Sigmoid colon (tissue), 6 donors: ENCODE measurements at regions not wholly inside any gene's neighbourhood (a gene's known extent, or its start where the extent isn't known, plus 50 kb on each side); places are given as distances from the start of the nearest gene placed in this dataset.

Experiments used
- DNase-seq: peaks from one replicate; pipeline ENCODE4 v3.0.0-alpha.2; 2019
- H3K27ac ChIP-seq, 4 donors: fragments of 200-600 bp; sonication (generic); one replicate each; pipeline ENCODE4 v1.5.1; 2016 to 2019; ENCODE audit warnings: mild to moderate bottlenecking in 1 of 4
- H3K27me3 ChIP-seq, 3 donors: fragments of 200-600 bp; sonication (generic); one replicate each; pipeline ENCODE4 v1.5.1; 2019; ENCODE audit warnings: mild to moderate bottlenecking in 1 of 3
- H3K36me3 ChIP-seq, 4 donors: fragments of 200-600 bp; sonication (generic); one replicate each; pipeline ENCODE4 v1.5.1; 2016 to 2019
- H3K4me1 ChIP-seq, 4 donors: fragments of 200-600 bp; sonication (generic); one replicate each; pipeline ENCODE4 v1.5.1; 2017 to 2019
- H3K4me3 ChIP-seq, 4 donors: fragments of 200-600 bp; sonication (generic); one replicate each; pipeline ENCODE4 v1.5.1; 2017 to 2019; ENCODE audit warnings: mild to moderate bottlenecking in 2 of 4, moderate library complexity in 1 of 4
- H3K9me3 ChIP-seq, 4 donors: fragments of 200-600 bp in 3 of 4; sonication (generic) in 3 of 4; one replicate each; pipeline versions ENCODE4 v1.5.1 to v1.6.1; 2013 to 2019
- CTCF ChIP-seq, 4 experiments: fragments of 450-650 bp in 3 of 4; fragments of 200-600 bp in 1 of 4; IDR thresholded peaks; one replicate each; pipeline ENCODE4 v1.5.1; 2016 to 2019; ENCODE audit warnings: antibody characterized with exemption in 4 of 4, mild to moderate bottlenecking in 3 of 4, moderate library complexity in 2 of 4
- EP300 ChIP-seq, 4 donors: sonication (generic); formaldehyde crosslinking; IDR thresholded peaks; one replicate each; pipeline ENCODE4 v1.6.1; 2017; ENCODE audit warnings: antibody characterized with exemption in 4 of 4
- POLR2A ChIP-seq, 2 donors: fragments of 450-650 bp; IDR thresholded peaks; one replicate each; pipeline ENCODE4 v1.6.1; 2016; ENCODE audit warnings: antibody characterized with exemption in 2 of 2, mild to moderate bottlenecking in 2 of 2, moderate library complexity in 2 of 2
- POLR2AphosphoS5 ChIP-seq, 4 donors: sonication (generic); formaldehyde crosslinking; IDR thresholded peaks; one replicate each; pipeline ENCODE4 v1.6.1; 2017; ENCODE audit warnings: antibody characterized with exemption in 4 of 4
- WGBS, 2 donors: extraction: QIAGEN DNeasy Blood & Tissue Kit; methylation state at CpG; one replicate each; pipeline ENCODE4 v1.1.7; 2013; 5-methylcytosine and 5-hydroxymethylcytosine counted together
- intact Hi-C: fragments of 100-400 bp; cut with DNase I; formaldehyde crosslinking; loops from one replicate; pipeline ENCODE4 v1.15.1; 2023
- donor health status: healthy with polysubstance abuse.
- donor health status: healthy.

GRCh38 chr12:80045594-80045993 lies 53.7 kb upstream of the OTOGL start:
- Histone ChIP-seq H3K36me3 (no peaks in the 10 kb centered on the region), H3K27me3 (no peaks in the 10 kb centered on the region), H3K4me1 (peaks cover 0 to 36% (median 17%) of the 10 kb centered on the region in 4 donors), H3K9me3 (no peaks in the 10 kb centered on the region), H3K27ac (peak overlapping the region in 2 of 4 donors; percentile 79 to 81), H3K4me3 (no peak overlapping the region)
- intact Hi-C loops = no loop called here
- no peak for TF ChIP-seq EP300 (IDR thresholded peaks at IDR 0.05)
- TF ChIP-seq CTCF (IDR thresholded peaks at IDR 0.05) = no peak
- TF ChIP-seq POLR2AphosphoS5 (IDR thresholded peaks at IDR 0.05) = no peak
- TF ChIP-seq POLR2A (IDR thresholded peaks at IDR 0.05) = no peak
- no peak for DNase-seq
- 67 to 84% methylated on average over 3 of the region's 3 CpGs for WGBS, 2 donors

- Histone ChIP-seq H3K36me3 (no peaks in the 10 kb centered on the region), H3K27ac (peak overlapping the region; percentile 72 to 81 (median 80)), H3K4me1 (peaks cover 0 to 41% (median 21%) of the 10 kb centered on the region in 4 donors), H3K9me3 (no peaks in the 10 kb centered on the region), H3K4me3 (no peak overlapping the region), H3K27me3 (no peaks in the 10 kb centered on the region)
- WGBS, 2 donors = 81 to 84% methylated on average over 1 of the region's 1 CpG
- TF ChIP-seq POLR2A (IDR thresholded peaks at IDR 0.05) = no peak
- peak in 1 of 4 donors; percentile 36 for TF ChIP-seq POLR2AphosphoS5 (IDR thresholded peaks at IDR 0.05)
- no peak for TF ChIP-seq EP300 (IDR thresholded peaks at IDR 0.05)
- TF ChIP-seq CTCF (IDR thresholded peaks at IDR 0.05) = no peak
- no peak for DNase-seq
- intact Hi-C loops = no loop called here
Observed at GRCh38 chr12:80044694-80045046, 54.7 kb upstream of the OTOGL start.

GRCh38 chr12:80041692-80042091 lies 57.6 kb upstream of the OTOGL start:
- no peaks in the 10 kb centered on the region for H3K27me3 ChIP-seq
- no peak overlapping the region for H3K4me3 ChIP-seq
- no peak for DNase-seq
- no peaks in the 10 kb centered on the region for H3K36me3 ChIP-seq
- no peaks in the 10 kb centered on the region for H3K9me3 ChIP-seq
- WGBS, 2 donors = 80 to 82% methylated on average over 4 of the region's 4 CpGs
- peaks cover 0 to 64% (median 37%) of the 10 kb centered on the region in 4 donors for H3K4me1 ChIP-seq
- intact Hi-C loops = loop anchor here (2.0 kb wide), 1 partner anchor 107 kb away; the partner anchor contains the start of gene PPP1R12A
- peak overlapping the region; percentile 72 to 81 (median 80) for H3K27ac ChIP-seq
- TF ChIP-seq POLR2A (IDR thresholded peaks at IDR 0.05) (no peak), CTCF (IDR thresholded peaks at IDR 0.05) (no peak), EP300 (IDR thresholded peaks at IDR 0.05) (no peak), POLR2AphosphoS5 (IDR thresholded peaks at IDR 0.05) (no peak)

GRCh38 chr12:80041071-80041470 lies 58.3 kb upstream of the OTOGL start:
- intact Hi-C loops = no loop called here
- Histone ChIP-seq H3K27me3 (no peaks in the 10 kb centered on the region), H3K4me1 (peaks cover 0 to 66% (median 37%) of the 10 kb centered on the region in 4 donors), H3K36me3 (no peaks in the 10 kb centered on the region), H3K4me3 (no peak overlapping the region), H3K9me3 (no peaks in the 10 kb centered on the region), H3K27ac (peak overlapping the region; percentile 72 to 81 (median 80))
- no peak for TF ChIP-seq POLR2AphosphoS5 (IDR thresholded peaks at IDR 0.05)
- WGBS, 2 donors = 82 to 94% methylated on average over 2 of the region's 2 CpGs
- DNase-seq = no peak

- no peak for DNase-seq
- 78 to 89% methylated on average over 8 of the region's 8 CpGs for WGBS, 2 donors
- TF ChIP-seq POLR2AphosphoS5 (IDR thresholded peaks at IDR 0.05) (no peak), CTCF (IDR thresholded peaks at IDR 0.05) (no peak), EP300 (IDR thresholded peaks at IDR 0.05) (no peak), POLR2A (IDR thresholded peaks at IDR 0.05) (no peak)
- peaks cover 0 to 72% (median 38%) of the 10 kb centered on the region in 4 donors for H3K4me1 ChIP-seq
- intact Hi-C loops = no loop called here
- H3K36me3 ChIP-seq = no peaks in the 10 kb centered on the region
- peak overlapping the region; percentile 72 to 81 (median 80) for H3K27ac ChIP-seq
- no peaks in the 10 kb centered on the region for H3K27me3 ChIP-seq
- H3K9me3 ChIP-seq = no peaks in the 10 kb centered on the region
- no peak overlapping the region for H3K4me3 ChIP-seq
Observed at GRCh38 chr12:80040075-80040738, 59.1 kb upstream of the OTOGL start.
